Uterus (tissue), 3 donors: ENCODE measurements at regions not wholly inside any gene's neighbourhood (a gene's known extent, or its start where the extent isn't known, plus 50 kb on each side); places are given as distances from the start of the nearest gene placed in this dataset.
"Not testable (repeated sequence)": the region's sequence is repeated elsewhere in the genome, so short reads cannot be mapped to it uniquely, and the experiment has no call there.

Experiments
- DNase-seq, 2 donors: peaks; one replicate each; pipeline ENCODE4 v3.0.0-alpha.2; 2019 to 2020
- H3K27ac ChIP-seq, 2 donors: fragments of 200-600 bp; sonication (generic); 1 replicate in 1 of 2; 2 replicates in 1 of 2; pipeline ENCODE4 v1.5.1; 2016 to 2018
- H3K27me3 ChIP-seq, 2 donors: fragments of 200-600 bp; sonication (generic); one replicate each; pipeline ENCODE4 v1.5.1; 2018 to 2019; ENCODE audit warnings: control low read depth in 1 of 2
- H3K36me3 ChIP-seq, 2 donors: fragments of 200-600 bp; sonication (generic); one replicate each; pipeline ENCODE4 v1.5.1; 2019; ENCODE audit warnings: control low read depth in 1 of 2
- H3K4me1 ChIP-seq, 2 donors: fragments of 200-600 bp; sonication (generic); one replicate each; pipeline ENCODE4 v1.5.1; 2018 to 2019; ENCODE audit warnings: control low read depth in 1 of 2
- H3K4me3 ChIP-seq, 2 donors: fragments of 200-600 bp; sonication (generic); 1 replicate in 1 of 2; 2 replicates in 1 of 2; pipeline ENCODE4 v1.5.1; 2018 to 2019; ENCODE audit warnings: mild to moderate bottlenecking in 1 of 2
- H3K9me3 ChIP-seq, 2 donors: fragments of 200-600 bp; sonication (generic); one replicate each; pipeline ENCODE4 v1.5.1; 2019; ENCODE audit warnings: control low read depth in 1 of 2
- CTCF ChIP-seq, 4 experiments: fragments of 200-600 bp in 2 of 4; fragments of 450-650 bp in 2 of 4; sonication (generic) in 2 of 4; IDR thresholded peaks; one replicate each; pipeline ENCODE4 v1.5.1; 2016 to 2019; ENCODE audit warnings: antibody characterized with exemption in 4 of 4, mild to moderate bottlenecking in 2 of 4, moderate library complexity in 1 of 4
- POLR2A ChIP-seq, 2 donors: fragments of 450-650 bp; IDR thresholded peaks; one replicate each; pipeline ENCODE4 v1.6.1; 2016; ENCODE audit warnings: antibody characterized with exemption in 2 of 2, mild to moderate bottlenecking in 1 of 2, moderate library complexity in 1 of 2
- intact Hi-C: fragments of 100-400 bp; cut with DNase I; formaldehyde crosslinking; loops from one replicate; pipeline ENCODE4 v1.15.1; 2023; ENCODE audit warnings: low total_unique reads
- donor health status: DM: yes; HTN: yes; CAD: no.

DNA sequence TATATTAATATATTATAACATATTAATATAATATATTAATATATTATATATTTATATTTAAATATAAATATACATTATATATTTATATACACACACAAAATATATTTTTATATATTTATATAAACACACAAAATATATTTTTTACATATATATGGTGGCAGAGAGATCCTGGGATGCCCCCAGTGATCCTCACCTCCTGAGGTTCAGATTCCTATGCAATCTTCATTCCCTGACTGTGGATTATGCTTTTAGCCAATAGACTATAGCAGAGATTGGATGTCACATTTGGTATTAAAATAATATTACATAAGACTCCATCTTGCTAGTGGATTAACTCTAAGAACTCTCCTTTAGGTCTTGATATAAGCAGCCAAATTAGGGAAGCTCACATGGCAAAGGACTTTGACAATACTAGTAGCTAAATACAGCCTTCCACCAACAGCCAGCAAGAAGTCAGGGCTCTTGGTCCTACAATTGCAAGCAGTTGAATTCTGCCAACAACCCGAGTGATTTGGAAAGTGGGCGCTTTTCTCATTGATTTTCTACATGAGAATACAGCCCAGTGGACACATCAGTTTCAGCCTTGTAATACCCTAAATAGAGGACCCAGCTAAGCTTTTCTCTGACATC is 681.0 kb downstream of the C6orf118 start:
- no peak overlapping the region for H3K4me3 ChIP-seq
- DNase-seq, result no peak
- H3K27ac ChIP-seq, result no peak overlapping the region
- intact Hi-C loops, result no loop called here
- no peaks in the 10 kb centered on the region for H3K9me3 ChIP-seq
- H3K27me3 ChIP-seq, result no peaks in the 10 kb centered on the region
- H3K36me3 ChIP-seq, result no peaks in the 10 kb centered on the region
- TF ChIP-seq CTCF (IDR thresholded peaks at IDR 0.05) (no peak), POLR2A (IDR thresholded peaks at IDR 0.05) (no peak)
- no peaks in the 10 kb centered on the region for H3K4me1 ChIP-seq

DNA sequence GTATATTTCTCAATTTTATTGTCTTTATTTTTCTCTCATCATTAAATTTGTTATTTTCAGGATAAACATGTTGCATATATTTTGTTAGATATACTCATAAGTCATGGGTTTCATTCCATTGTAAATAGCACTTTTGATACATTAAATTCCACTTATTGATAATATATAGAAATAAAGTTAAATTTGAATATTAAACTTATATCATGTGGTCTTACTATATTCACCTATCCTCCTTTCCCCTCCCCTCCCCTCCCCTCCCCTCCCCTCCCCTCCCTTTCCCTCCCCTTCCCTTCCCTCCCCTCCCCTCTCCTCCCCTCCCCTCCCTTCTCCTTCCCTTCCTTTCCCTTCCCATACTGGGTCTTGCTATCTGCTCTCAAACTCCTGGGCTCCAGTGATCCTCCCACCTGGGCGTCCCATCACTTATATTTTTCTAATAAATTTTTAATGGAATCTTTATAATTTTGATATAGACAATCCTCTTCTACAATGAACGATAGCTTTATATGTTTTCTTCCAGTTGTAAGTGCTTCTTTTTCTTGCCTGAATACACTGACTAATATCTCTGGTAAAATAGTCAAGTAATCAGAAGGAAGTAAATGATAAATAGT is 692.4 kb downstream of the C6orf118 start:
- intact Hi-C loops, result no loop called here
- Histone ChIP-seq H3K36me3 (no peaks in the 10 kb centered on the region), H3K9me3 (no peaks in the 10 kb centered on the region), H3K4me3 (no peak overlapping the region), H3K27me3 (no peaks in the 10 kb centered on the region), H3K4me1 (no peaks in the 10 kb centered on the region), H3K27ac (no peak overlapping the region)
- TF ChIP-seq CTCF (IDR thresholded peaks at IDR 0.05) (no peak), POLR2A (IDR thresholded peaks at IDR 0.05) (no peak)
- no peak for DNase-seq

DNA sequence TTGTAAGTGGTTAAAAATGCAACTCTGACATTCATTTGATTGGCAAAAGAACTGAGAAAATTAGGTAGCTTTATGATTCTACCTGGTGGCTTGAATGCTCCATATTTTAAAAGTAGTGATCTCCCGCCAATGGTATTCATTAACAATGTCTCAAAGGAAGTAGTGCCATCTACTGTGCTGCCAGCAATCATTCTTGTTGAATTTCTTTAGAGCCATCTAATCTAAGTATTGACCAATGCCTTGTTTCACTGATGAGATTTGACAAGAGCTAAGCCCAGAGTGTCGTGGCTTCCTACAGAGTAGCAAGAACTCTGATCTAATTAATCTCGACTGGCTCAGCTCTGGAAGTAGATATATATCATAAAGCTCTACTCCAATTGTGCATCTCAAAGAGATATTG is 696.7 kb downstream of the C6orf118 start:
- TF ChIP-seq CTCF (IDR thresholded peaks at IDR 0.05), result no peak
- no peak for DNase-seq
- no peaks in the 10 kb centered on the region for H3K4me1 ChIP-seq

DNA sequence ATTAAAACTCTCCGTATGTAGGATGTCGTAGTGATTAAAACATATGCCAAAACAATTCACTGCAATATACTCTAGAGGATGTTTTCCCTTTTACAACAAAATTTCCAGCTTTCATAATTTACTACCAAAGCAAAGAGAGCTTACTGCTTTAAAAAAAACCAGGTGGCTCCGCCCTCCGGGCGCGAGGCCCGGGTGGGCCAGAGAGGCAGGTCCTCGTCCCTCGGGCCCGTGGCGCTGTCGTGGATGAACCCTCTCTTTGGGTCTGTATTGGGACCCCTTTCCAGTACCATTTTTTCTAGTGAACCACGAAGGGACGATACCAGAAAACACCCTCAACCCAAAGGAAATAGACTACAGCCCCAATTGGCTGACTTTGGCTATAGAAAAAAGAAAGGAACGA is 698.5 kb downstream of the C6orf118 start:
- intact Hi-C loops, DNase-seq, H3K27ac ChIP-seq, H3K9me3 ChIP-seq, H3K36me3 ChIP-seq, H3K27me3 ChIP-seq, H3K4me1 ChIP-seq, H3K4me3 ChIP-seq: not testable (repeated sequence)

More for the DNA sequence above, 696.7 kb downstream of the C6orf118 start:
- Histone ChIP-seq H3K27me3 (no peaks in the 10 kb centered on the region), H3K9me3 (no peaks in the 10 kb centered on the region), H3K36me3 (no peaks in the 10 kb centered on the region), H3K4me3 (no peak overlapping the region), H3K27ac (no peak overlapping the region)
- intact Hi-C loops, result no loop called here

DNA sequence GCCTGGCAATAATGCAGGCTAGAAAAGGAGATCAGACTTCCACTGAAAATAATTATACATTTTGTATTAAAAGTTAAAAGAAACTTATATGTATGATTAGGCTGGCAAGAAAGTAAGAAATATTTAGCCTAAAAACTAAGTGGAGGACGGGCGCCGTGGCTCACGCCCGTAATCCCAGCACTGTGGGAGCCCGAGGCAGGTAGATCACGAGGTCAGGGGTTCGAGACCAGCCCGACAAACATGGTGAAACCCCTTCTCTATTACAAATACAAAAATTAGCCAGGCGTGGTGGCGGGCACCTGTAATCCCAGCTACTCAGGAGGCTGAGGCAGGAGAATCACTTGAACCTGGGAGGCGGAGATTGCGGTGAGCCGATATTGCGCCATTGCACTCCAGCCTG is 707.0 kb downstream of the C6orf118 start:
- H3K27ac ChIP-seq, DNase-seq, H3K9me3 ChIP-seq, H3K4me3 ChIP-seq, H3K4me1 ChIP-seq, intact Hi-C loops, H3K27me3 ChIP-seq, H3K36me3 ChIP-seq: not testable (repeated sequence)

DNA sequence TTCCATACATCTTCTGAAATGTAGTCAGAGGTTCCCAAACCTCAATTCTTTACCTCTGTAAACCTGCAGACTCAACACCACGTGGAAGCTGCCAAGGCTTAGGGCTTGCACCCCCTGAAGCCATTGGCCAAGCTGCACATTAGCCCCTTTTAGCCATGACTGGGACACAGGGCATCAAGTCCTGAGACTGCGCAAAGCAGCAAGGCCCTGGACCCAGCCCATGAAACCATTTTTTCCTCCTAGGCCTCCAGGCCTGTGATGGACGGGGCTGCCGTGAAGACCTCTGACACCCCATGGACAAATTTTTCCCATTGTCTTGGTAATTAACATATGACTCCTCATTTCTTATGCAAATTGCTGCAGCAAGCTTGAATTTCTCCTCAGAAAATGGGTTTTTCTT is 727.8 kb downstream of the C6orf118 start:
- no peaks in the 10 kb centered on the region for H3K36me3 ChIP-seq
- no peaks in the 10 kb centered on the region for H3K9me3 ChIP-seq
- no peaks in the 10 kb centered on the region for H3K4me1 ChIP-seq
- intact Hi-C loops, result no loop called here
- H3K27me3 ChIP-seq, result no peaks in the 10 kb centered on the region
- DNase-seq, result no peak
- H3K4me3 ChIP-seq, result no peak overlapping the region
- no peak overlapping the region for H3K27ac ChIP-seq
- TF ChIP-seq CTCF (IDR thresholded peaks at IDR 0.05) (no peak), POLR2A (IDR thresholded peaks at IDR 0.05) (no peak)
